NCI-H2107 treated with DMSO at 0.1 percent for 48 hours (cell line): ENCODE measurements at regions not wholly inside any gene's neighbourhood (a gene's known extent, or its start where the extent isn't known, plus 50 kb on each side); places are given as distances from the start of the nearest gene placed in this dataset.

Experiments
- DNase-seq: peaks from one replicate; lab custom pipeline; 2025; ENCODE audit not compliant: unreplicated experiment; lab: John Stamatoyannopoulos, UW

- peak; percentile 52 for DNase-seq
Observed at GRCh38 chr12:93318720-93319522, 58.8 kb upstream of the NUDT4 start.

DNA sequence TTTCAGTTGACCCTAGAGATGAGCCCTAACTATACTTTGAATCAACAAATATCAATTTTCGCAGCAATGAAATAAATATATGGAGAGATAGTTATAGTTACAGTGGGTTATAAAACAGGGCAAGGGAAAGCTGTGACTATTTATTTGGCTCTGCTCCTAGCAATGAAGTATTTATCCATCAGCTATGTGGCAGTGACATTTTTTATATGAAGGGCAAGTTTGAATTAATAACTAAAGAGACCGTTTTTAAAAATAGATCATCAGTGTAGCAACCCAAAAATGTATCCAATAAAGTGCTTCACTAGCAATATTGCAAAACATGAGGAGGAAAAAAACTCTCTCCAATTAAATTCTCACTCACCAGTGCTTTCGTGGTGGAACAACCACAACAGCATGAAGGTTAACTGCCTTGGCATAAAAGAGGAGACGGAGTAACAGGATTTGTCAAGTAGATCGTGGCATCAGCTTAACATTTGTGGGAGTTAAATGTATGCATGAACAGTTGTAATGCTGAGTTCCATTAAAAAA lies 58.1 kb upstream of the NUDT4 start:
- DNase-seq: no peak

- DNase-seq: no peak
Observed at GRCh38 chr12:93322784-93323183, 54.9 kb upstream of the NUDT4 start.

GRCh38 chr12:93323625-93324329 lies 53.9 kb upstream of the NUDT4 start:
- DNase-seq: no peak

DNA sequence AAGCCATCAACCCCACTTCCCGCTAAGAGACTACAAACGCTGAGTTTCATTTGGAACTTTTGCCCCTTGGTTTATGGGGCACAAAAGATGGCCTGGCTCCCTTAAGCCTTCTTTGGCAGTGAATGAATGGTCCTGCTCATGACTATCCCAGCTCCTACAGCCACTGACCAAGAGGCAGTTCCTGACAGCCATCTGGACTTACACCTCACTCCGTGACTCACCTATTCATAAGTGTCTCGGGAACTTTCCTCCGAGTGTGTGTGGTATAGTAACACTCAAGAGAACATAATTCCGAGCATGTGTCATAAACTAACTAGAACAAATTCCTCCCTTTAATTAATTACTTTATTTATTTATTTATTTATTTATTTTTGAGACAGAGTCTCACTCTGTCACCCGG lies 51.9 kb upstream of the NUDT4 start:
- no peak for DNase-seq
